ENCODE measurements at regions not wholly inside any gene's neighbourhood (a gene's known extent, or its start where the extent isn't known, plus 50 kb on each side); places are given as distances from the start of the nearest gene placed in this dataset.

GRCh38 chr18:29874519-29875098 lies 1167.9 kb downstream of the DSC3 start:
- H3K4me1 ChIP-seq: no peaks in the 10 kb centered on the region
- no peak for TF ChIP-seq EP300 (IDR thresholded peaks at IDR 0.05)
- TF ChIP-seq CTCF (IDR thresholded peaks at IDR 0.05): peak; percentile 34 to 49 (median 35)
- TF ChIP-seq POLR2A (IDR thresholded peaks at IDR 0.05): no peak
- TF ChIP-seq POLR2AphosphoS5 (IDR thresholded peaks at IDR 0.05): no peak
- 86 to 96% methylated on average over 3 of the region's 3 CpGs for WGBS, 2 donors (ENCODE audit: low coverage in 1 of 2)
- no peaks in the 10 kb centered on the region for H3K9me3 ChIP-seq
- no peaks in the 10 kb centered on the region for H3K36me3 ChIP-seq
- ATAC-seq: no peak
- H3K27ac ChIP-seq: no peak overlapping the region
- no peak overlapping the region for H3K4me3 ChIP-seq
- H3K27me3 ChIP-seq: no peaks in the 10 kb centered on the region

GRCh38 chr18:29873211-29873610 lies 1169.3 kb downstream of the DSC3 start:
- Histone ChIP-seq H3K27me3 (no peaks in the 10 kb centered on the region), H3K9me3 (no peaks in the 10 kb centered on the region), H3K36me3 (no peaks in the 10 kb centered on the region), H3K4me1 (no peaks in the 10 kb centered on the region), H3K27ac (no peak overlapping the region), H3K4me3 (no peak overlapping the region)
- no peak for ATAC-seq
- WGBS, 2 donors (ENCODE audit: low coverage in 1 of 2): 91 to 100% methylated on average over 3 to 4 of the region's 8 CpGs
- TF ChIP-seq POLR2A (IDR thresholded peaks at IDR 0.05) (no peak), CTCF (IDR thresholded peaks at IDR 0.05) (no peak), EP300 (IDR thresholded peaks at IDR 0.05) (no peak), POLR2AphosphoS5 (IDR thresholded peaks at IDR 0.05) (no peak)

GRCh38 chr18:29871246-29871645 lies 1171.3 kb downstream of the DSC3 start:
- TF ChIP-seq CTCF (IDR thresholded peaks at IDR 0.05) (no peak), POLR2A (IDR thresholded peaks at IDR 0.05) (no peak), EP300 (IDR thresholded peaks at IDR 0.05) (no peak), POLR2AphosphoS5 (IDR thresholded peaks at IDR 0.05) (no peak)

GRCh38 chr18:29862824-29863223 lies 1179.7 kb downstream of the DSC3 start:
- no peaks in the 10 kb centered on the region for H3K4me1 ChIP-seq
- H3K27ac ChIP-seq: no peak overlapping the region
- H3K9me3 ChIP-seq: no peaks in the 10 kb centered on the region
- ATAC-seq: no peak
- H3K27me3 ChIP-seq: no peaks in the 10 kb centered on the region
- H3K4me3 ChIP-seq: no peak overlapping the region
- 63 to 65% methylated on average over 1 of the region's 1 CpG for WGBS, 2 donors (ENCODE audit: low coverage in 1 of 2)
- no peaks in the 10 kb centered on the region for H3K36me3 ChIP-seq
- TF ChIP-seq CTCF (IDR thresholded peaks at IDR 0.05): no peak

More at GRCh38 chr18:29871246-29871645, 1171.3 kb downstream of the DSC3 start:
- no peaks in the 10 kb centered on the region for H3K9me3 ChIP-seq
- no peak for ATAC-seq
- H3K36me3 ChIP-seq: no peaks in the 10 kb centered on the region
- H3K27ac ChIP-seq: no peak overlapping the region
- no peaks in the 10 kb centered on the region for H3K27me3 ChIP-seq
- H3K4me3 ChIP-seq: no peak overlapping the region
- 7% methylated on average over 2 of the region's 2 CpGs for WGBS, 2 donors (ENCODE audit: low coverage in 1 of 2)
- no peaks in the 10 kb centered on the region for H3K4me1 ChIP-seq

- Histone ChIP-seq H3K4me1 (no peaks in the 10 kb centered on the region), H3K27ac (no peak overlapping the region), H3K27me3 (no peaks in the 10 kb centered on the region), H3K4me3 (no peak overlapping the region), H3K9me3 (no peaks in the 10 kb centered on the region), H3K36me3 (no peaks in the 10 kb centered on the region)
- no peak for TF ChIP-seq POLR2A (IDR thresholded peaks at IDR 0.05)
- no peak for TF ChIP-seq POLR2AphosphoS5 (IDR thresholded peaks at IDR 0.05)
- TF ChIP-seq EP300 (IDR thresholded peaks at IDR 0.05): no peak
- 8 to 33% methylated on average over 1 of the region's 1 CpG for WGBS, 2 donors (ENCODE audit: low coverage in 1 of 2)
- no peak for ATAC-seq
Observed at GRCh38 chr18:29855637-29856036, 1186.9 kb downstream of the DSC3 start.
